HCT116 (cell line): ENCODE measurements at regions not wholly inside any gene's neighbourhood (a gene's known extent, or its start where the extent isn't known, plus 50 kb on each side); places are given as distances from the start of the nearest gene placed in this dataset.

Experiments
- CEBPB ChIP-seq: IDR thresholded peaks from 2 replicates; pipeline ENCODE4 v1.6.1; 2012; ENCODE audit warnings: low read depth
- EZH2 ChIP-seq: fragments of 200-600 bp; sonication (generic); IDR thresholded peaks from 2 replicates; pipeline ENCODE4 v1.6.1; 2017; ENCODE audit warnings: antibody characterized with exemption, mixed run types
- EZH2phosphoT487 ChIP-seq: fragments of 200-600 bp; IDR thresholded peaks from 2 replicates; pipeline ENCODE4 v1.6.1; 2018; ENCODE audit warnings: antibody characterized with exemption, borderline replicate concordance
- POLR2A ChIP-seq: IDR thresholded peaks from 2 replicates; pipeline ENCODE4 v1.7.0; 2011; ENCODE audit warnings: borderline replicate concordance; ENCODE audit not compliant: insufficient read depth, insufficient read length; ENCODE audit errors: extremely low read depth
- POLR2AphosphoS5 ChIP-seq: IDR thresholded peaks from 2 replicates; pipeline ENCODE4 v1.6.1; 2011; ENCODE audit warnings: mild to moderate bottlenecking, low read depth, low read length, moderate library complexity
- SRF ChIP-seq: IDR thresholded peaks from 2 replicates; pipeline ENCODE4 v1.6.1; 2012; ENCODE audit warnings: low read depth
- YY1 ChIP-seq: IDR thresholded peaks from 2 replicates; pipeline ENCODE4 v1.6.1; 2011; ENCODE audit warnings: low read length, low read depth, moderate library complexity, mild to moderate bottlenecking; ENCODE audit not compliant: insufficient replicate concordance; ENCODE audit errors: extremely low read depth
- ZNF274 ChIP-seq: fragments of 200-500 bp; sonication (Bioruptor generic); IDR thresholded peaks from 2 replicates; pipeline ENCODE4 v1.6.1; 2014; ENCODE audit warnings: mild to moderate bottlenecking, low read depth, low read length, inconsistent platforms
- TF ChIP-seq, protein P1 (sequence below), 3 experiments: fragments of 200-600 bp in 1 of 3; sonication (generic) in 1 of 3; IDR thresholded peaks in 2 of 3; conservative IDR thresholded peaks in 1 of 3; 2 replicates each; pipeline ENCODE4 v1.5.1; 2012 to 2017; ENCODE audit warnings: low read depth in 2 of 3, low read length in 2 of 3, antibody characterized with exemption in 1 of 3, borderline replicate concordance in 1 of 3, control low read depth in 1 of 3, mild to moderate bottlenecking in 1 of 3, mixed read lengths in 1 of 3, mixed run types in 1 of 3, moderate library complexity in 1 of 3; ENCODE audit not compliant: insufficient read depth in 1 of 3
- TF ChIP-seq, protein P2 (sequence below): IDR thresholded peaks from 2 replicates; pipeline ENCODE4 v1.6.1; 2012; ENCODE audit warnings: low read depth
- TF ChIP-seq, protein P3 (sequence below): IDR thresholded peaks from 2 replicates; pipeline ENCODE4 v1.6.1; 2012

DNA sequence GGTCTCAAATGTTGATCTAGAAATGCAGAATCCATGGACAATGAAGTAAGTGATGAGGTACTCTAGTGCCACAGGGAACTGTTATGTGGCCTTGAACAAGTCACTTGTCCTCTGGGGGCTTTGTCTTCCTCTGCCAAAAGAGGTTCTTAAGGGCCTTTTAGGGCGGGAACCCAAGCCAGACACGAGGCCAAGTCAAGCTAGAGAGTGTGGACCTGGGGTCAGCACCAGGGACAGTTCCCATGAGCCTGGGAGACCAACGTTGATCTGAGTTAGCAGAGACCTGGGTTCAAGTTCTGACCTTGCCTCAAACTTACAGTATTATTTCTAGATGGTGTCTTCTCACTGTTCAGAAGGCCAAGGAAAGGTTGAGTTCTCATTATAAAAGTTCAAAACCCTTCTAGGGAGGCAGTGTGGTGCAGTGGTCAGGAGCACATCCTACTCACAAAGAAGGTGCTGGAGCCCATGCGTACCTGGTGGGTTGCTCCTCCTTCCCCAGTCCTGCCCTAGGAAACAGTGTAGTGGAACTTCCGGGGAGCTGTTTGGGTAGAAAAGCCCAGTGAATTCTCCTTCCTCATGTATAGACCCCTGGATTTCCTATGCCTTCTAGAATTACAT lies 121.5 kb downstream of the CHST1 start:
- TF ChIP-seq POLR2A = no peak
- TF ChIP-seq, protein P1, sequence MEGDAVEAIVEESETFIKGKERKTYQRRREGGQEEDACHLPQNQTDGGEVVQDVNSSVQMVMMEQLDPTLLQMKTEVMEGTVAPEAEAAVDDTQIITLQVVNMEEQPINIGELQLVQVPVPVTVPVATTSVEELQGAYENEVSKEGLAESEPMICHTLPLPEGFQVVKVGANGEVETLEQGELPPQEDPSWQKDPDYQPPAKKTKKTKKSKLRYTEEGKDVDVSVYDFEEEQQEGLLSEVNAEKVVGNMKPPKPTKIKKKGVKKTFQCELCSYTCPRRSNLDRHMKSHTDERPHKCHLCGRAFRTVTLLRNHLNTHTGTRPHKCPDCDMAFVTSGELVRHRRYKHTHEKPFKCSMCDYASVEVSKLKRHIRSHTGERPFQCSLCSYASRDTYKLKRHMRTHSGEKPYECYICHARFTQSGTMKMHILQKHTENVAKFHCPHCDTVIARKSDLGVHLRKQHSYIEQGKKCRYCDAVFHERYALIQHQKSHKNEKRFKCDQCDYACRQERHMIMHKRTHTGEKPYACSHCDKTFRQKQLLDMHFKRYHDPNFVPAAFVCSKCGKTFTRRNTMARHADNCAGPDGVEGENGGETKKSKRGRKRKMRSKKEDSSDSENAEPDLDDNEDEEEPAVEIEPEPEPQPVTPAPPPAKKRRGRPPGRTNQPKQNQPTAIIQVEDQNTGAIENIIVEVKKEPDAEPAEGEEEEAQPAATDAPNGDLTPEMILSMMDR (IDR thresholded peaks at IDR 0.05 in 2 of 3, conservative IDR thresholded peaks at IDR 0.05 in 1 of 3; ENCODE audit: borderline replicate concordance in 1 of 3, insufficient read depth in 1 of 3, low read depth in 2 of 3, low read length in 2 of 3) = no peak
- TF ChIP-seq, protein P2, sequence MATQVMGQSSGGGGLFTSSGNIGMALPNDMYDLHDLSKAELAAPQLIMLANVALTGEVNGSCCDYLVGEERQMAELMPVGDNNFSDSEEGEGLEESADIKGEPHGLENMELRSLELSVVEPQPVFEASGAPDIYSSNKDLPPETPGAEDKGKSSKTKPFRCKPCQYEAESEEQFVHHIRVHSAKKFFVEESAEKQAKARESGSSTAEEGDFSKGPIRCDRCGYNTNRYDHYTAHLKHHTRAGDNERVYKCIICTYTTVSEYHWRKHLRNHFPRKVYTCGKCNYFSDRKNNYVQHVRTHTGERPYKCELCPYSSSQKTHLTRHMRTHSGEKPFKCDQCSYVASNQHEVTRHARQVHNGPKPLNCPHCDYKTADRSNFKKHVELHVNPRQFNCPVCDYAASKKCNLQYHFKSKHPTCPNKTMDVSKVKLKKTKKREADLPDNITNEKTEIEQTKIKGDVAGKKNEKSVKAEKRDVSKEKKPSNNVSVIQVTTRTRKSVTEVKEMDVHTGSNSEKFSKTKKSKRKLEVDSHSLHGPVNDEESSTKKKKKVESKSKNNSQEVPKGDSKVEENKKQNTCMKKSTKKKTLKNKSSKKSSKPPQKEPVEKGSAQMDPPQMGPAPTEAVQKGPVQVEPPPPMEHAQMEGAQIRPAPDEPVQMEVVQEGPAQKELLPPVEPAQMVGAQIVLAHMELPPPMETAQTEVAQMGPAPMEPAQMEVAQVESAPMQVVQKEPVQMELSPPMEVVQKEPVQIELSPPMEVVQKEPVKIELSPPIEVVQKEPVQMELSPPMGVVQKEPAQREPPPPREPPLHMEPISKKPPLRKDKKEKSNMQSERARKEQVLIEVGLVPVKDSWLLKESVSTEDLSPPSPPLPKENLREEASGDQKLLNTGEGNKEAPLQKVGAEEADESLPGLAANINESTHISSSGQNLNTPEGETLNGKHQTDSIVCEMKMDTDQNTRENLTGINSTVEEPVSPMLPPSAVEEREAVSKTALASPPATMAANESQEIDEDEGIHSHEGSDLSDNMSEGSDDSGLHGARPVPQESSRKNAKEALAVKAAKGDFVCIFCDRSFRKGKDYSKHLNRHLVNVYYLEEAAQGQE = peak; percentile 81
- TF ChIP-seq EZH2phosphoT487 = no peak
- no peak for TF ChIP-seq EZH2
- no peak for TF ChIP-seq SRF
- no peak for TF ChIP-seq POLR2AphosphoS5
- TF ChIP-seq, protein P3, sequence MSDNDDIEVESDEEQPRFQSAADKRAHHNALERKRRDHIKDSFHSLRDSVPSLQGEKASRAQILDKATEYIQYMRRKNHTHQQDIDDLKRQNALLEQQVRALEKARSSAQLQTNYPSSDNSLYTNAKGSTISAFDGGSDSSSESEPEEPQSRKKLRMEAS = no peak
- no peak for TF ChIP-seq ZNF274
- TF ChIP-seq CEBPB = no peak
- TF ChIP-seq YY1 = no peak
